GM19328 (cell line): ENCODE measurements at regions not wholly inside any gene's neighbourhood (a gene's known extent, or its start where the extent isn't known, plus 50 kb on each side); places are given as distances from the start of the nearest gene placed in this dataset.
"Not testable (repeated sequence)": the region's sequence is repeated elsewhere in the genome, so short reads cannot be mapped to it uniquely, and the experiment has no call there.

ENCODE experiments used
- ATAC-seq: cut with Tn5 transposase; IDR thresholded peaks from one replicate; pipeline ENCODE4 v1.9.1; 2021; ENCODE audit warnings: mild to moderate bottlenecking, moderate library complexity; ENCODE audit not compliant: unreplicated experiment

GRCh38 chr12:131272283-131272814 is 318.6 kb downstream of the ADGRD1 start:
- ATAC-seq = not testable (repeated sequence)

DNA sequence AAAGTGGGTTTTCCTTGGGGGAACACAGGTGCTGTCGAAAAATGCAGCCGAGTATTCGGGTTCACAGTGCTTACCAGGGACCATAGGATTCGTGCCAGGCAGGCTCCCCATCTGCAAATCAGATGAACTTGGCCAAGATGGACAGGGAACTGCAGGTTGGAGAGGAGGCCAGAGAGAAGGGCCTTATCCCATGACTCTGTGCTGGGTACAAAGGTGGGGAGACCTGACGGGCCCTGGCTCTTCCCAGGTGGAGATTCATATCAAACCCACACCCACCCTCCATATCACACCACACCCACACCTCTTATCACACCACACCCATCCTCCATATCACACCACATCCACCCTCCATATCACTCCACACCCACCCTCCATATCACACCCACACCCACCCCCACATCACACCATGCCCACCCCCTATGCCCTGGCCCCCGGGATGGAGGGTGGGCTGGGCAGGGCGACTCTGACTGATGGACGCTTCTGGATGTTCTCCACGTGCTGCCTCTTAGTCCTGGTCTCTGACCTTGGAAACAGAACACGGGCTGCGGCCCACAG is 319.7 kb downstream of the ADGRD1 start:
- no peak for ATAC-seq

- ATAC-seq = no peak
Observed at GRCh38 chr12:131274061-131274460, 320.4 kb downstream of the ADGRD1 start.

- ATAC-seq = no peak
Observed at GRCh38 chr12:131274906-131275305, 321.2 kb downstream of the ADGRD1 start.

DNA sequence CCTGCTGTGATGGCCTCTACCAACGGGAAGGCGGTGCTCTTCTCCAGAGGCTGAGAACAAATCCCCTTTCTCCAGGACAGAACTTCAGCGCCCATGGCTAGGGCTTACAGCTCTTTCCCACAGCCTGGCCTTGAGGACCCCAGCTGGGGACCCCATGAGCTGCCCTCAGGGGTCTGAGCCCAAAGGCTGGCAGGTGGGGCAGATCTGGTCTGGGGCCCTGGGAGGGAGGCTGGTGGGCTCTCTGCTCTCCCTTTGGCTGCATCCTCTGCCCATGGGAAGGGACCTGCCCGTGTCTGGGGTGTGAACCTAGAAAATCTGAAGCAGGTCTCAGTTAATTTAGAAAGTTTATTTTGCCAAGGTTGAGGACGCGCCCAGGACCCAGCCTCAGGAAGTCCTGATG is 322.1 kb downstream of the ADGRD1 start:
- ATAC-seq = no peak

GRCh38 chr12:131276501-131277185 is 322.9 kb downstream of the ADGRD1 start:
- no peak for ATAC-seq

- not testable (repeated sequence) for ATAC-seq
Observed at GRCh38 chr12:131277186-131278091, 323.7 kb downstream of the ADGRD1 start.

- ATAC-seq = not testable (repeated sequence)
Observed at GRCh38 chr12:131278451-131279115, 324.9 kb downstream of the ADGRD1 start.

DNA sequence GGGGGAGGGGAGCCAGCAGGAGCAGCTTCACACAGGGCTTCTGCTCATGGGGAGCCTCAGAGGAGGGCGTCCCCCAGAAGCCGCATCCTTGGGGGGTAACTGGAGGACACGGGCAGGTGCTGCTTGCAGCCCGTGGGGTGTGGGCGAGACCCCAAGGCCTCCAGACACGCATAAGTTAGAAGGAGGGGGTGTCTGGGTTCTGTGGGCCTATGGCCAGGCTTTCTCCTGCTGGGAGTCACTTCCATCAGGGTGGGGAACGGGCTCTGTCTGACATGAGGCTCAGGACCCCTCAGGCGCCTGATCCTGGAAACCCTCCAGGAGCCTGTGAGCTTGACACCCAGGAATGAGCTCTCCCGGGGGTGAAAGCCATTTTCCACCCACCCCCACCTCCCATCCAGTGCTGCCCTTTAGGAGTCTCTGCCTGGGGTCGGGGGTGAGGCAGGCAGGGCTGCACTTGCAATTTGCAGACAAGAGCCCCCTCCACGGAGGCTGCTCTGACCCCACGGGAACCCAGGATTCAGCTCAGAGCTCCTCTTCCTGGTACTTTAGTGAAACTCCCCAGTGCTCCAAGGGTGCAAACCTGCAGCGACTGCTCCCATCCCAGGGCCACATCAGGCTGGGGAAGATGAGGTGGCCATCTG is 325.7 kb downstream of the ADGRD1 start:
- no peak for ATAC-seq

DNA sequence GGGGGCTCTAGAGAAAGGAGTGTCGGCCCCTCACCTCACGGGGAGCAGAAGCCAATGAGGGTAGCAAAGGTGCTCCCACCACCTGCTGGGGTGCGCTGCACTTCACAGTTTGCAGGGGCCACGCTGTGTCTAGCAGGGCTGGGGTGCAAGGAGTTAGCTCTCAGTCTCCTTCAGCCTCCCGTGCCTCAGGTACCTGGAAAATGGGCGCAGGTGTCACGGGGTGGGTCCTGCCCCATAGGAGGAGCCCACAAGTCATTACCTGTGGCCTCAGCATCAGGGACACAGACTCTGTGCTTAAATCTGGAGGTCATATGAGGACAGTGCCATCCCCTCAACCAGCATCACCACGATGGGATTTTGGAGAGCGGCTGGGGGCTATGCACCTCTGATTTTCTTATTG is 326.7 kb downstream of the ADGRD1 start:
- no peak for ATAC-seq

- ATAC-seq = no peak
Observed at GRCh38 chr12:131281016-131281415, 327.3 kb downstream of the ADGRD1 start.

DNA sequence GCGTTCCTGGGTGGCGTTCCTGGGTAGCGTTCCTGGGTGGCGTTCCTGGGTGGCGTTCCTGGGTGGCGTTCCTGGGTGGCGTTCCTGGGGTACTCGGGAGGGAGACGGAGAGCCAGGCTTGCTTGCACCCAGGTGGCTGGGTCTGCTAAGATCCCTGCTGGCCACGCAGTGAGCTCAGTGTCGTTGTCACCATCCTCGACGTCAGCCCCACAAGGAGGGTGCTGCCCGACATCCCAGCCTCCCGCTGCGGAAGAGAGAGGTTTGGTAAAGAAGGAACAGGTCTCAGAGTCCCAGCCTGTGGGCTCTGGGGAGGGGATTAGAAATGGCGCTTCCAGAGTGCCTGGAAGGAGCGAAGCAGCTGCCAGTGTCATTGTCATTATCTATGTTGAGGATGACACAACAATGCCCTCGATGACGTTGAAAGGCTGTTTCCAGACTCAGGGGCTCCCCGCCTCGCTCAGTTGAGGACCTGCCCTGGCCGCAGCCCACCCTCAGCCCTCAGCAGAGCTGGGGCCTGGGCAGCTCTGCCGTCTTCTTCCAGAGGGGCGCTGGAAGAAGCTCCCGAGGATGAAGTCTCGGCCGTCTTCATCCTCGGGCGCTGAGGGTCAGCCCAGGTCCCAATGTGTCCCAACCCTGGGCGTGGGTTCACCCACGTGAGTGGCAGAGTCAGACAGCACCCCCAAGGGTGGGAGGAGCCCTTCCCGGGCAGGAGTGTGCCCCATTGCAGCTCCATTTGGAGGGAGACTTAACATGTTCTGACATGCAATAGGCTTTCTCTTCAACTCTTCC is 328.8 kb downstream of the ADGRD1 start:
- no peak for ATAC-seq

DNA sequence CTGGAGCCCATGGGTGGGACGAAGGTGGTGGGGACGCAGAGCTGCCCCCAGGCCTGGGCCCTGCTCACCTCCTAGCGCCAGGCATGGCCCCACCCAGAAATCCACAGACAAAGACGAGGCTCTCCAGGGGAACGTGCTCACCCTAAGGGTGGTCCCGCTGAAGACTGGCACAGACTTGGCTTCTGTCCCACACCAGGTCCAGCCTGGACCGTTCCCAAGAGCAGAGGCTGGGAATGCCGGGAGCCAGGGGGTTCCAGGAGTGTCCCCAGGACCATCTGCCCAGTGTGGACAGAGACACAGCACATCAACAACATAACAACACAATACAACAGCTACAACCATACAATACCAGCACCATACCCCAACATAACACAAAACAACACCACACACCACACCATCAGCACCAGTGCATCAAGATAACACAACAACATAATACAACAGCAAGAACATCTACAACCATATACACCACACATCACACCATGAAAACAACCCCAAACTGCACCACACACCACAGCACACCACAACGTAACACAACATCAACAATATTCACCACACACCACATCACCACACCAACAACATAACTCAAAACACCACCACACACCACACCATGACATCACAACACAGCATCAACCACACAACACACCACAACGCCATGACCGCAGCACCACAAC is 329.6 kb downstream of the ADGRD1 start:
- no peak for ATAC-seq

DNA sequence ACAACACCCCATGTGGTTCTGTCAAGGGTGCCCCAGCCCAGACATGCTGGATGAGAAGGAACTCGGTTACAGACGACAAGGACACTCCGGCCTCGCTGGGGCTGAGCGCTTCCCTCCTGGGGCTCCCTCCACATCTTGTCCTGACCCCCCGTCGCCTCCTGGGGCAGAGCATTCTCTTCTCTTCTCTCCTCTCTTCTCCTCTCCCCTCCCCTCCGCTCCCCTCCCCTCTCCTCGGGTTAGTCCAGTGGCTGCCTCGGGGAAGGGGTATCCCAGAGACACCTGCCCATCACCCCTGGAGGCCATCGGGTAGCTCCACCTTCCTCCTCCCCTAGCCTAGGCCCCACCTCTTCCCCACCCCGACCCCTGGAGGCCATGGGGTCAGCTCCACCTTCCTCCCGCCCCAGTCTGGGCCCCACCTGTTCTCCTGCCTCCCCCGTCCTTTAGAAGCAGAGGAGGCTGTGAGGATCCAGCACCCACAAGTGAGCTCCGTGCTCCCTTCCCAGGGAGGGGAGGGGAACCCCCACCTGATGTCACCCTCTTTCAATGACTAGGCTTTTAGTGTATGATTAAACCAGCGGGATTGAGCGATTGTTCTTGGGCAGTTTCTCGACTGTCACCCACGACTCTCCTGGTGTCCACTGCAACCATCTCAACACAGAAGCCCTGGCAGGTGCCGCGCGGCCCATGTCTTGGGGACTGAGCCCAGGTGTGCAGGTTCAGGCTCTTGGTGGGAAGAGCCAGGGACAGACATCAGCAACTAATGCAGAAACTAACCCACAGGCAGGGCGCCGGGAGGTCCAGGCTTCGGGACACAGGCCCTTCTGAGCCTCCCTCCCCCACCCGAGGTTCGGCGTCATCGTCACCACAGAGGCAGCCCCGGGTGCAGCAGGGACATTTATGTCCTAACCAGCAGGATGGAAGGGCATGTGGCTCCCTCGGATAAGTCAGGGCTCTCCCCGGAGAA is 330.4 kb downstream of the ADGRD1 start:
- ATAC-seq = not testable (repeated sequence)

GRCh38 chr12:131284954-131285904 is 331.5 kb downstream of the ADGRD1 start:
- ATAC-seq = not testable (repeated sequence)

DNA sequence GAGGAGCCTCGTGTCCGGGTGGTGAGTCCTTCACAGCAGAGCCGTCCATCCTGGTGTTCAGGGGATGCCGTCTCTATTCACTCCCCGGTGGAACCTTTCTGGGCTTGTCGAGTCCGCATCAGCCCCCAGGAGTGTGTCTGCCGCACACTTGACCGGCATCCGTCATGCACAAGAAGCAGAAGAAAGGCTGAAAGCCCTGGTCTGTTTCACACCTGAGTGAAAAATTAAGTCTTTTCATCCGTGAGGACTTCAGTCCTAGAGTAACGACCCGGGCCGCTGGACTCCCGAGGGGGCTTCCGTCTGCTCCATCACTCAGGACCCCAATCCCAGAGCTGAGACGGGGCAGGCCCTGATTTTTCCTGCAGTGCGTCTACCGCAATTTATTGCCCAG is 332.2 kb downstream of the ADGRD1 start:
- not testable (repeated sequence) for ATAC-seq

GRCh38 chr12:131286301-131286700 is 332.6 kb downstream of the ADGRD1 start:
- not testable (repeated sequence) for ATAC-seq
